GM12878 (cell line): ENCODE measurements at regions not wholly inside any gene's neighbourhood (a gene's known extent, or its start where the extent isn't known, plus 50 kb on each side); places are given as distances from the start of the nearest gene placed in this dataset.

Source experiments
- BHLHE40 ChIP-seq, 2 experiments: fragments of 450-650 bp in 1 of 2; IDR thresholded peaks; 2 replicates each; pipeline ENCODE4 v1.6.1; 2011 to 2017; ENCODE audit warnings: low read depth in 2 of 2, borderline replicate concordance in 1 of 2, improper control_type of control experiment in 1 of 2, low read length in 1 of 2, mild to moderate bottlenecking in 1 of 2
- EP300 ChIP-seq, 2 experiments: fragments of 150-350 bp in 1 of 2; IDR thresholded peaks; 2 replicates each; pipeline ENCODE4 v1.6.1; 2011 to 2012; ENCODE audit warnings: low read depth in 2 of 2, low read length in 2 of 2, borderline replicate concordance in 1 of 2, improper control_type of control experiment in 1 of 2, inconsistent platforms in 1 of 2; ENCODE audit not compliant: control insufficient read depth in 1 of 2
- FOS ChIP-seq: IDR thresholded peaks from 3 replicates; pipeline ENCODE4 v1.6.1; 2011; ENCODE audit warnings: borderline replicate concordance; ENCODE audit not compliant: insufficient read length; ENCODE audit errors: extremely low read depth
- NR2F1 ChIP-seq: fragments of 450-650 bp; conservative IDR thresholded peaks from 2 replicates; pipeline ENCODE4 v1.6.1; 2017; ENCODE audit warnings: mild to moderate bottlenecking
- PRDM15 ChIP-seq: fragments of 450-650 bp; formaldehyde crosslinking; IDR thresholded peaks from 2 replicates; pipeline ENCODE4 v1.4.0; 2020; ENCODE audit warnings: mild to moderate bottlenecking, moderate library complexity
- ZBTB11 ChIP-seq: fragments of 450-650 bp; formaldehyde crosslinking; IDR thresholded peaks from 2 replicates; pipeline ENCODE4 v1.5.0; 2022; ENCODE audit warnings: mild to moderate bottlenecking, missing genetic modification characterization
- ZZZ3 ChIP-seq: IDR thresholded peaks from 2 replicates; pipeline ENCODE4 v1.6.1; 2011; ENCODE audit warnings: low read depth; ENCODE audit not compliant: control insufficient read depth, insufficient read length

GRCh38 chr4:78707268-78707667 lies 68.9 kb upstream of the BMP2K start (continued):
- no peak for TF ChIP-seq ZBTB11 (CRISPR knock-in tag)
- no peak for TF ChIP-seq ZZZ3
- TF ChIP-seq NR2F1: peak; percentile 77
- TF ChIP-seq BHLHE40 (IDR thresholded peaks at IDR 0.05; ENCODE audit: borderline replicate concordance in 1 of 2, low read depth in 2 of 2, low read length in 1 of 2): peak in 1 of 2 experiments; percentile 16; a peak in 1 of 4 replicates
- TF ChIP-seq FOS: no peak
- no peak for TF ChIP-seq EP300 (IDR thresholded peaks at IDR 0.05; ENCODE audit: borderline replicate concordance in 1 of 2, control insufficient read depth in 1 of 2, low read depth in 2 of 2, low read length in 2 of 2)
- TF ChIP-seq PRDM15 (CRISPR knock-in tag): no peak
